DOHH2 (cell line): ENCODE measurements at regions not wholly inside any gene's neighbourhood (a gene's known extent, or its start where the extent isn't known, plus 50 kb on each side); places are given as distances from the start of the nearest gene placed in this dataset.

ENCODE experiments used
- CTCF ChIP-seq: fragments of 200-600 bp; sonication (generic); IDR thresholded peaks from one replicate; pipeline ENCODE4 v1.5.1; 2014; ENCODE audit warnings: antibody characterized with exemption, mild to moderate bottlenecking, low read depth, low read length; ENCODE audit not compliant: poor library complexity, severe bottlenecking
- EZH2phosphoT487 ChIP-seq: fragments of 200-600 bp; sonication (generic); IDR thresholded peaks from 2 replicates; pipeline ENCODE4 v1.6.1; 2017; ENCODE audit warnings: borderline replicate concordance, mild to moderate bottlenecking, antibody characterized with exemption, low read length, moderate library complexity, mixed read lengths

- TF ChIP-seq CTCF (no peak), EZH2phosphoT487 (no peak)
Observed at GRCh38 chr18:25454270-25454659, 102.3 kb upstream of the ZNF521 start.
